ENCODE measurements at regions not wholly inside any gene's neighbourhood (a gene's known extent, or its start where the extent isn't known, plus 50 kb on each side); places are given as distances from the start of the nearest gene placed in this dataset.
A peak's percentile ranks its signal among the peaks of the same experiment; 100 is the strongest.

DNA sequence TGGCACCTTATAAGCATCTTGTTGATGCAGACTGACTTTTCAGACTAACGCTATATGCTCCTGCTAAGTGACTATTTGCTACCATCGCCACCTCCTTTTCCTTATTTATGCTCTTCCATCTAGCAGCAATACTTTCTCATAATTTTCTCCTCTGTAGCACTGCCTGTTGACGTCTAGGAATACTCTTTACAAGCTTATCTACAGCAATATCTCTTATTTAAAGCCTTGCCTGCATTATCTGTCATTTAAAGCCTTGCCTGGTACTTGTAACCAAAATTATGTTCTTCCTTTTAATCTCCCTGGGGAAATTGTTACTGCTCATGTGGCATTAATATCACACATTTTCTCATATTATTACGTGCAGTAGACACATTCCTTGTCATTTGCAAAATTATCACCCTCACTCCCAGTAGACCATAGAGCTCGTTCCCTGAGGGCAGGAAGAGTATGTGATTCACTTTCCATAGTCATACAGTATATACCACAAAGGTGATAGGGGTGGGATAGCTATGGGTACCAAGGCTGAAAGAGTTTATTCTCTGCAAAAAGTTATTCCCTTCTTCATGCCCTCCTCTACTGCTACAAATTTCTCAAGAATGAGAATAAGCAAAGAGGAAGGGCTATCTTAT is 359.7 kb upstream of the PCDH15 start:
- DNase-seq (ENCODE audit: low spot score) = no peak

GRCh38 chr10:55158633-55159032 is 357.6 kb upstream of the PCDH15 start:
- no peak for DNase-seq (ENCODE audit: low spot score)

GRCh38 chr10:55146032-55146431 is 345.0 kb upstream of the PCDH15 start:
- no peak for DNase-seq (ENCODE audit: low spot score)

DNA sequence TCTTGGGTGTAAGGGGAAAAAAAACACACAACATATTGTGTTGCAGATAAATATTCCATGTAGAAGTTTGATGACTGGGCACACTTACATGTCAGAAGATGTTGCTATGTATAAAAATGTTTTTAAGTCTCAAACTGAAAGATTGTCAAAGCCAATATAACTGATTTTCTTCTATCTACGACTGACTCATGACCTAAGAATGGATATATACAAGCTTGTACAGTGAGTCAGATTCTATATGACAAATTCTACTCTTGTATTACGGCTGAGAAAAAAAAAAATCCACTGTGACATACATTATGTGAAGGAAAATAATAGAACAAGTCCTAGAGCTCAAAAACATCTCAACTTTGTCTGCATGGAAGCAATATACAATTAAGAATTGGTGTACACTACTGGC is 343.0 kb upstream of the PCDH15 start:
- DNase-seq (ENCODE audit: low spot score) = no peak

GRCh38 chr10:55141892-55142291 is 340.9 kb upstream of the PCDH15 start:
- no peak for DNase-seq (ENCODE audit: low spot score)

- no peak for DNase-seq (ENCODE audit: low spot score)
These were observed 336.0 kb upstream of the PCDH15 start for GRCh38 chr10:55137063-55137462.

DNA sequence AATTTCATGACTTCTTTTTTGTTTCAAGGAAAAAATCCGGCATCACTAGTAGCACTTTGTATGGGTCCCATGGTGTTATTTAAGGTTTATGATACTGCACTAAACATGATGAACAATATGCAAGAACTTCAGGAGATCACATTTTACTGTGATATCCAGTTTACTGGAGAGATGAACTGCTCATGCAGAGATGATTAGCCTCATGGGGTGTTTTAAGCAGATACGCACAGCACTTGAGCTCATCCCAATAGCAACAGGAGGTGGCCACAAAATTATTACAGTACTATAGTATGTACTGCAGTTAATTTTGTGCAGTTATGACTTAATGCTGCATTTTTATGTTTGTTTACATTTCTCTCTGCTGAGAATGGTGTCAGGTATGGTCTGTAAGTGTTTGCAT is 303.7 kb upstream of the PCDH15 start:
- no peak for DNase-seq (ENCODE audit: low spot score)

- no peak for DNase-seq (ENCODE audit: low spot score)
These were observed 297.4 kb upstream of the PCDH15 start for GRCh38 chr10:55098452-55098851.

DNA sequence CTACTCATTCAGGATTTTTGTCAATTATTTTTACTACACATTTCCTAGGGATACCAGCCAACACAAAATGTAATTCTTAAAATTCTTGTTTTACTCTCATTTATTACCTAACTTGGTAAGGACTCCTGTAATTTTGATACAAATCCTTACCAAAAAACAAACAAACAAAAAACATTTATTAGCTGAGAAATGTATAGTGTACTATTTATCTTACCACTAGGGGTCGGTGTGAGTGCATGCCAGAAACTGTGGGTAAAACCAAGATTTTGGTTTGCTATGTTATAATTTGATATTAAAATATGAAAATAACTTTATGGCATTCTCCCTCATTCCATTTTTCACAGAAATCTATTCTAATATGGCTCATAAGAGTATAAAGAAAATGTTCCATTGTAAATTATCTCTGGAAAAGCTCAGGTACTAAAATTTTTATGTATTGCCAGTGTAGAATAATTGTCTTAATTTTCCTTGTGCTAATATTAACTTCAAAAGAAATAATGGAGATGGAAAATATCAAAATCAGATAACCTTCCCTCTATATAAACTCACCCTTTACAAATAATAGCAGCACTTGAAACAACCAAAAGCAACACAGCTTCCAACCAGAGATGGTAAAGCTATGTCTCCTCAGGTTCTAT is 290.8 kb upstream of the PCDH15 start:
- DNase-seq (ENCODE audit: low spot score) = peak; percentile 9

- DNase-seq (ENCODE audit: low spot score) = no peak
These were observed 277.1 kb upstream of the PCDH15 start for GRCh38 chr10:55078121-55078520.

- no peak for DNase-seq (ENCODE audit: low spot score)
These were observed 264.2 kb upstream of the PCDH15 start for GRCh38 chr10:55065185-55065584.

- no peak for DNase-seq (ENCODE audit: low spot score)
These were observed 262.8 kb upstream of the PCDH15 start for GRCh38 chr10:55063811-55064210.

- DNase-seq (ENCODE audit: low spot score) = no peak
These were observed 261.3 kb upstream of the PCDH15 start for GRCh38 chr10:55062349-55062748.

GRCh38 chr10:55058800-55059199 is 257.8 kb upstream of the PCDH15 start:
- DNase-seq (ENCODE audit: low spot score) = no peak

GRCh38 chr10:55051515-55051914 is 250.5 kb upstream of the PCDH15 start:
- DNase-seq (ENCODE audit: low spot score) = no peak

GRCh38 chr10:55048830-55049498 is 247.9 kb upstream of the PCDH15 start:
- no peak for DNase-seq (ENCODE audit: low spot score)

- DNase-seq (ENCODE audit: low spot score) = no peak
These were observed 242.5 kb upstream of the PCDH15 start for GRCh38 chr10:55043540-55043939.

DNA sequence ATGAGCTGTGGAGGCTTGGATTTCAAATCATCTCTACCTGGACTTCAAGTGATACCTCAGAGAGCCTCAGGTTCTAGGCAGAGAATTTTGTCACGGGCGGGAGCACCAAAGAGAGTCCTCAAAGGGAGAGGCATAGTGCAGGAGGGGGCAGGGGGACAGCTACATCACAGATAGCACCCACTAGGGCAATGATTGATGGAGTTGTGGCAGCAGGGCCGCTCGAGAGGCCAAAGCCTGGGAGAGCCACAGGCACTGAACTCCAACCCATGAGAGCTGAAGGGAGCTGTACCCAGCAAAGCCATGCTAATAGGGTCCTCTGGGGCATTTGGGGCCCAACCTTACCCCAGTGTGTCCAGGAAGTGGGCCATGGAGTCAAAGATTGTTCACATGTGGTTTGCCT is 232.0 kb upstream of the PCDH15 start:
- no peak for DNase-seq (ENCODE audit: low spot score)

- no peak for DNase-seq (ENCODE audit: low spot score)
These were observed 223.7 kb upstream of the PCDH15 start for GRCh38 chr10:55024713-55025112.

DNA sequence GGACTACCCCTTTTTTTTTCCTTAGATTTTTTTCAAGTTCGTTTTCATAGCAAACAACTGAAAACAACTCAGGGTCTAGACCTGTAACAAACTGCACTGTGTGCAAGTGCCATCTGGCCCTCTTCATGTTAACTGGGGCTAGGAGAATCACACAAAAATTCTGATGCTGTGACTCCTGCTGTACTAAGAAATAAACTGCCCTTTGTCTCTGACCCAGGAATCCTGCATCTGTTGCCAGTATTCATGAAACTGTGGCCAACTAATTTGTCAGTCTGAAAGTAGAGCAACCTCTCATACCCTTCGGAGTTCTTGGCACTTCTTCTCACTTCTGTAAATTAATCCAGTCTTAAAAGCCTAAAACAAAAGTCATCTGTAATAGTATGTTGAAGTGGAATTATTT is 218.4 kb upstream of the PCDH15 start:
- no peak for DNase-seq (ENCODE audit: low spot score)

- DNase-seq (ENCODE audit: low spot score) = no peak
These were observed 212.3 kb upstream of the PCDH15 start for GRCh38 chr10:55013318-55013717.

DNA sequence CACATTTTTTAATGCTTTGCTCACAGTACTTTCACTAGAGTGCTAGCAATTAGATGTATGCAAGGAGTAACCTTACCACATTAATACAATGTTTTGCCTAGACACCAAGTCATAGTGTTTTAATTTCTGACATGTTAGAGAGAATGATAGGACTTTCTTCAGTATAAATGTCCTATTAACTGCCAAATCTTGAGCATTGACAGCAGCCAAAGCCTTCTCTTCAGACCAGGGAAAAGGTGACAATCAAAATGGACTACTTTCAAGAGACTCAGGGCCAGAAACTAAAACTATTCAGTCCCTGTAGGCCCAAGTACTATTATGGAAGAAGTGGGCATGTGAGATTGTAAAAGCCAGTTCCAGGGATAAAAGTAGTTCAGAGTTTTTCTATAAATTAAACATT is 201.4 kb upstream of the PCDH15 start:
- no peak for DNase-seq (ENCODE audit: low spot score)

DNA sequence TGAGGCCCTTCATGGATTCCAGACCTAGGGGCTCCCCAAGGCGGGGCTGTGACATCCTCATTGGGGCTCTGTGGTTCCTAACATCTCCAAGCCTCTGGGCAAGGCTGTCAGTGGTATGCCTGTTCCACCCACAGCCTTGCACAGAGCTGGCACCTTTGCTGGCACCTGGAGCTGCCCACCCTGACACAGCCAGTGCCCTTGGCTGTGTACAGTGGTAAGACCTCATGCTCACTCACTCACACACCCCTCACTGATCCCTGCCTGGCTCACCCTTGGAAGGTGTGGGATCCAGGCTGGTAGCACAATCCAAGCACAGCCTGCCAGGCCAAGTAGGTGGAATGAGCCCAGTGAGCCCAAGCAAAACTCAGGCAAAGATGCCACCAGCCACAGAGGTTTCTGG is 200.4 kb upstream of the PCDH15 start:
- DNase-seq (ENCODE audit: low spot score) = no peak

- no peak for DNase-seq (ENCODE audit: low spot score)
These were observed 192.1 kb upstream of the PCDH15 start for GRCh38 chr10:54993148-54993547.
